ENCODE measurements at regions not wholly inside any gene's neighbourhood (a gene's known extent, or its start where the extent isn't known, plus 50 kb on each side); places are given as distances from the start of the nearest gene placed in this dataset.

GRCh38 chr5:123873846-123874245, 361.9 kb downstream of the CSNK1G3 start:
- TF ChIP-seq EZH2phosphoT487 (IDR thresholded peaks at IDR 0.05; ENCODE audit: insufficient read depth, low read depth) (no peak), EZH2 (IDR thresholded peaks at IDR 0.05; ENCODE audit: insufficient read depth, poor library complexity, severe bottlenecking) (no peak)
